HepG2 (cell line): ENCODE measurements at regions not wholly inside any gene's neighbourhood (a gene's known extent, or its start where the extent isn't known, plus 50 kb on each side); places are given as distances from the start of the nearest gene placed in this dataset.

Experiments
- CREB1 ChIP-seq, 2 experiments: fragments of 450-650 bp in 1 of 2; IDR thresholded peaks; 2 replicates each; pipeline ENCODE4 v1.6.1; 2016 to 2017; ENCODE audit warnings: control low read depth in 1 of 2, mild to moderate bottlenecking in 1 of 2, missing compliant biosample characterization in 1 of 2, missing genetic modification characterization in 1 of 2
- ELF4 ChIP-seq: sonication (generic); formaldehyde crosslinking; IDR thresholded peaks from 2 replicates; pipeline ENCODE4 v1.5.0; 2020; ENCODE audit warnings: missing genetic modification reagents, mild to moderate bottlenecking, moderate library complexity, borderline replicate concordance
- EZH2 ChIP-seq: conservative IDR thresholded peaks from 2 replicates; pipeline ENCODE4 v1.6.1; 2012; ENCODE audit warnings: mild to moderate bottlenecking, low read depth, low read length, moderate library complexity
- NAIF1 ChIP-seq: sonication (generic); formaldehyde crosslinking; IDR thresholded peaks from 2 replicates; pipeline ENCODE4 v1.5.0; 2020; ENCODE audit warnings: mild to moderate bottlenecking, missing genetic modification reagents, borderline replicate concordance
- NR2F1 ChIP-seq, 2 experiments: fragments of 450-650 bp in 1 of 2; formaldehyde crosslinking in 1 of 2; IDR thresholded peaks; 2 replicates each; pipeline versions ENCODE4 v1.5.0 to v1.6.1; 2016 to 2020; ENCODE audit warnings: mild to moderate bottlenecking in 1 of 2, missing compliant biosample characterization in 1 of 2, missing genetic modification reagents in 1 of 2, moderate library complexity in 1 of 2
- POLR2A ChIP-seq, 2 experiments: IDR thresholded peaks; 2 replicates each; pipeline ENCODE4 v1.6.1; 2011; ENCODE audit warnings: low read depth in 2 of 2, low read length in 2 of 2, mild to moderate bottlenecking in 1 of 2, moderate library complexity in 1 of 2; ENCODE audit not compliant: insufficient read depth in 1 of 2
- POLR2G ChIP-seq: fragments of 200-400 bp; formaldehyde crosslinking; IDR thresholded peaks from 2 replicates; pipeline ENCODE4 v1.6.1; 2018; ENCODE audit warnings: mild to moderate bottlenecking, low read depth, low read length, moderate library complexity
- SP5 ChIP-seq: IDR thresholded peaks from 2 replicates; pipeline ENCODE4 v1.6.1; 2016; ENCODE audit warnings: low read depth, borderline replicate concordance
- SRF ChIP-seq: IDR thresholded peaks from 2 replicates; pipeline ENCODE4 v1.6.1; 2011; ENCODE audit warnings: mild to moderate bottlenecking, low read depth, low read length, moderate library complexity
- SUZ12 ChIP-seq: fragments of 150-350 bp; IDR thresholded peaks from 2 replicates; pipeline ENCODE4 v1.6.1; 2014; ENCODE audit warnings: low read depth, low read length
- ZNF367 ChIP-seq: sonication (generic); formaldehyde crosslinking; IDR thresholded peaks from 2 replicates; pipeline ENCODE4 v1.4.0; 2020; ENCODE audit warnings: missing genetic modification reagents, borderline replicate concordance
- TF ChIP-seq, protein P1 (sequence below): sonication (generic); formaldehyde crosslinking; conservative IDR thresholded peaks from 2 replicates; pipeline ENCODE4 v1.8.0; 2022; ENCODE audit warnings: low read depth, missing genetic modification reagents
- TF ChIP-seq, protein P2 (sequence below): sonication (generic); formaldehyde crosslinking; IDR thresholded peaks from 2 replicates; pipeline ENCODE4 v1.4.0; 2020; ENCODE audit warnings: missing genetic modification reagents
- TF ChIP-seq, protein P3 (sequence below): sonication (generic); formaldehyde crosslinking; IDR thresholded peaks from 2 replicates; pipeline ENCODE4 v1.5.0; 2020; ENCODE audit warnings: mild to moderate bottlenecking, missing genetic modification reagents, moderate library complexity

DNA sequence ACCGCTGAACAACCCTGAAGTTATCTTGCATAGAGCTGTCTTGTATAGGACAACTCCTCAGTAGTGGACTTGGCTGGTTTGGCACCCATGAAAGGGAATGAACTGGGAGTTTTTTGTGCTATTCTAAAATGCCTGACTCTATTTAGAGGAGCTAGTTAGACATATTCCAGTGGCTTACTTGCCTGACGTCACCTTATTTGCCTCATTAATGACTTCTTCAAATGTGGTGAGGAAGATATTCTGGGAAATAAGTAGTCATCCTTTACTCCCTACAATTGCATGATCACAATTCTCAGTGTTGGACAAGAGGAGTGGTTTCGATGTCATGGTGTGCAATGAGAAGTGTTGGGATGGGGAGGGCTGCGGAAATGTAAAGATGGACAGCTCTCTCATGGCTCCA lies 509.2 kb upstream of the MDFIC2 start:
- TF ChIP-seq NAIF1 (CRISPR knock-in tag) (no peak), ELF4 (no peak), SP5 (CRISPR knock-in tag) (no peak), EZH2 (no peak), ZNF367 (CRISPR knock-in tag) (no peak), CREB1 (IDR thresholded peaks at IDR 0.05) (peak; percentile 59), CREB1 (CRISPR knock-in tag; IDR thresholded peaks at IDR 0.05) (no peak), NR2F1 (CRISPR knock-in tag; IDR thresholded peaks at IDR 0.05) (no peak), POLR2A (IDR thresholded peaks at IDR 0.05; ENCODE audit: insufficient read depth in 1 of 2, low read depth in 2 of 2, low read length in 2 of 2) (no peak), SUZ12 (no peak), POLR2G (no peak), SRF (no peak)
- TF ChIP-seq, protein P1, sequence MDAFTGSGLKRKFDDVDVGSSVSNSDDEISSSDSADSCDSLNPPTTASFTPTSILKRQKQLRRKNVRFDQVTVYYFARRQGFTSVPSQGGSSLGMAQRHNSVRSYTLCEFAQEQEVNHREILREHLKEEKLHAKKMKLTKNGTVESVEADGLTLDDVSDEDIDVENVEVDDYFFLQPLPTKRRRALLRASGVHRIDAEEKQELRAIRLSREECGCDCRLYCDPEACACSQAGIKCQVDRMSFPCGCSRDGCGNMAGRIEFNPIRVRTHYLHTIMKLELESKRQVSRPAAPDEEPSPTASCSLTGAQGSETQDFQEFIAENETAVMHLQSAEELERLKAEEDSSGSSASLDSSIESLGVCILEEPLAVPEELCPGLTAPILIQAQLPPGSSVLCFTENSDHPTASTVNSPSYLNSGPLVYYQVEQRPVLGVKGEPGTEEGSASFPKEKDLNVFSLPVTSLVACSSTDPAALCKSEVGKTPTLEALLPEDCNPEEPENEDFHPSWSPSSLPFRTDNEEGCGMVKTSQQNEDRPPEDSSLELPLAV (CRISPR knock-in tag): no peak
- TF ChIP-seq, protein P2, sequence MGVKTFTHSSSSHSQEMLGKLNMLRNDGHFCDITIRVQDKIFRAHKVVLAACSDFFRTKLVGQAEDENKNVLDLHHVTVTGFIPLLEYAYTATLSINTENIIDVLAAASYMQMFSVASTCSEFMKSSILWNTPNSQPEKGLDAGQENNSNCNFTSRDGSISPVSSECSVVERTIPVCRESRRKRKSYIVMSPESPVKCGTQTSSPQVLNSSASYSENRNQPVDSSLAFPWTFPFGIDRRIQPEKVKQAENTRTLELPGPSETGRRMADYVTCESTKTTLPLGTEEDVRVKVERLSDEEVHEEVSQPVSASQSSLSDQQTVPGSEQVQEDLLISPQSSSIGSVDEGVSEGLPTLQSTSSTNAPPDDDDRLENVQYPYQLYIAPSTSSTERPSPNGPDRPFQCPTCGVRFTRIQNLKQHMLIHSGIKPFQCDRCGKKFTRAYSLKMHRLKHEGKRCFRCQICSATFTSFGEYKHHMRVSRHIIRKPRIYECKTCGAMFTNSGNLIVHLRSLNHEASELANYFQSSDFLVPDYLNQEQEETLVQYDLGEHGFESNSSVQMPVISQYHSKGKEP (CRISPR knock-in tag): no peak
- TF ChIP-seq, protein P3, sequence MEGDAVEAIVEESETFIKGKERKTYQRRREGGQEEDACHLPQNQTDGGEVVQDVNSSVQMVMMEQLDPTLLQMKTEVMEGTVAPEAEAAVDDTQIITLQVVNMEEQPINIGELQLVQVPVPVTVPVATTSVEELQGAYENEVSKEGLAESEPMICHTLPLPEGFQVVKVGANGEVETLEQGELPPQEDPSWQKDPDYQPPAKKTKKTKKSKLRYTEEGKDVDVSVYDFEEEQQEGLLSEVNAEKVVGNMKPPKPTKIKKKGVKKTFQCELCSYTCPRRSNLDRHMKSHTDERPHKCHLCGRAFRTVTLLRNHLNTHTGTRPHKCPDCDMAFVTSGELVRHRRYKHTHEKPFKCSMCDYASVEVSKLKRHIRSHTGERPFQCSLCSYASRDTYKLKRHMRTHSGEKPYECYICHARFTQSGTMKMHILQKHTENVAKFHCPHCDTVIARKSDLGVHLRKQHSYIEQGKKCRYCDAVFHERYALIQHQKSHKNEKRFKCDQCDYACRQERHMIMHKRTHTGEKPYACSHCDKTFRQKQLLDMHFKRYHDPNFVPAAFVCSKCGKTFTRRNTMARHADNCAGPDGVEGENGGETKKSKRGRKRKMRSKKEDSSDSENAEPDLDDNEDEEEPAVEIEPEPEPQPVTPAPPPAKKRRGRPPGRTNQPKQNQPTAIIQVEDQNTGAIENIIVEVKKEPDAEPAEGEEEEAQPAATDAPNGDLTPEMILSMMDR (CRISPR knock-in tag): no peak
